GM23338 (cell line): ENCODE measurements at regions not wholly inside any gene's neighbourhood (a gene's known extent, or its start where the extent isn't known, plus 50 kb on each side); places are given as distances from the start of the nearest gene placed in this dataset.

Experiments
- ATAC-seq: fragments of 200-7000 bp; cut with Tn5 transposase; 3 replicates; pipeline ENCODE4 v1.9.1; 2020
- DNase-seq: peaks from one replicate; pipeline ENCODE4 v3.0.0-alpha.2; 2015; ENCODE audit warnings: low spot score
- H2AFZ ChIP-seq: fragments of 200-600 bp; sonication (generic); 2 replicates; pipeline ENCODE4 v1.8.0; 2016; ENCODE audit warnings: antibody characterized with exemption, mild to moderate bottlenecking, moderate library complexity
- H3F3A ChIP-seq: fragments of 200-600 bp; sonication (generic); replicated peaks from 2 replicates; pipeline ENCODE4 v1.8.0; 2017; ENCODE audit warnings: antibody characterized with exemption, mixed run types, low read depth
- H3K27ac ChIP-seq: fragments of 200-600 bp; sonication (generic); 2 replicates; pipeline ENCODE4 v1.6.1; 2016; ENCODE audit warnings: low read depth
- H3K27me3 ChIP-seq: fragments of 200-600 bp; sonication (generic); 2 replicates; pipeline ENCODE4 v1.8.0; 2016; ENCODE audit warnings: mild to moderate bottlenecking, mixed run types, moderate library complexity; ENCODE audit not compliant: insufficient read depth
- H3K36me3 ChIP-seq: fragments of 200-600 bp; sonication (generic); 2 replicates; pipeline ENCODE4 v1.8.0; 2016; ENCODE audit warnings: mild to moderate bottlenecking; ENCODE audit not compliant: insufficient read depth
- H3K4me1 ChIP-seq: fragments of 200-600 bp; sonication (generic); 2 replicates; pipeline ENCODE4 v1.8.0; 2016; ENCODE audit warnings: mild to moderate bottlenecking, moderate library complexity; ENCODE audit not compliant: insufficient read depth
- H3K4me2 ChIP-seq: fragments of 200-600 bp; sonication (generic); 2 replicates; pipeline ENCODE4 v1.7.1; 2017; ENCODE audit warnings: mixed run types
- H3K4me3 ChIP-seq: fragments of 200-600 bp; sonication (generic); 2 replicates; pipeline ENCODE4 v1.6.1; 2016; ENCODE audit warnings: mixed run types
- H3K79me2 ChIP-seq: fragments of 200-600 bp; sonication (generic); replicated peaks from 2 replicates; pipeline ENCODE4 v1.8.0; 2017; ENCODE audit warnings: mild to moderate bottlenecking; ENCODE audit not compliant: insufficient read depth
- H3K9me2 ChIP-seq: fragments of 200-600 bp; sonication (generic); 2 replicates; pipeline ENCODE4 v1.8.0; 2017; ENCODE audit not compliant: insufficient read depth
- H4K20me1 ChIP-seq: fragments of 200-600 bp; sonication (generic); replicated peaks from 2 replicates; pipeline ENCODE4 v1.8.0; 2017; ENCODE audit warnings: mild to moderate bottlenecking; ENCODE audit not compliant: insufficient read depth
- H3K27ac Mint-ChIP-seq: 2 replicates; pipeline ENCODE4 v1.8.0; 2020; ENCODE audit warnings: inconsistent platforms, mild to moderate bottlenecking, moderate library complexity, mixed read lengths
- H3K27me3 Mint-ChIP-seq: 3 replicates; pipeline ENCODE4 v1.8.0; 2022; ENCODE audit warnings: low read depth, mild to moderate bottlenecking, moderate library complexity, mixed read lengths, inconsistent platforms; ENCODE audit not compliant: insufficient read depth, poor library complexity
- H3K36me3 Mint-ChIP-seq: 3 replicates; pipeline ENCODE4 v1.8.0; 2021; ENCODE audit warnings: low read depth, mild to moderate bottlenecking, inconsistent platforms, moderate library complexity, mixed read lengths
- H3K4me1 Mint-ChIP-seq: 3 replicates; pipeline ENCODE4 v1.8.0; 2020; ENCODE audit warnings: mild to moderate bottlenecking, inconsistent platforms, mixed read lengths
- H3K4me3 Mint-ChIP-seq: 3 replicates; pipeline ENCODE4 v1.8.0; 2021; ENCODE audit warnings: moderate library complexity, mild to moderate bottlenecking, inconsistent platforms, mixed read lengths
- H3K9me3 Mint-ChIP-seq: 3 replicates; pipeline ENCODE4 v1.8.0; 2020; ENCODE audit warnings: moderate library complexity, mild to moderate bottlenecking, inconsistent platforms, mixed read lengths
- CREB1 ChIP-seq: fragments of 250-450 bp; sonication (Bioruptor Pico); IDR thresholded peaks from 2 replicates; pipeline ENCODE4 v1.5.0; 2020; ENCODE audit warnings: low read depth, mild to moderate bottlenecking, moderate library complexity
- CTCF ChIP-seq, 2 experiments: fragments of 200-600 bp in 1 of 2; sonication (generic) in 1 of 2; conservative IDR thresholded peaks; 2 replicates each; pipeline versions ENCODE4 v1.5.1 to v1.6.1; 2016 to 2017; ENCODE audit warnings: antibody characterized with exemption in 2 of 2, low read depth in 2 of 2, mild to moderate bottlenecking in 2 of 2, moderate library complexity in 1 of 2
- ETS1 ChIP-seq: IDR thresholded peaks from 2 replicates; pipeline ENCODE4 v1.6.1; 2016; ENCODE audit warnings: antibody characterized with exemption
- EZH2 ChIP-seq: fragments of 200-600 bp; sonication (generic); IDR thresholded peaks from one replicate; pipeline ENCODE4 v1.8.0; 2017; ENCODE audit warnings: antibody characterized with exemption, mild to moderate bottlenecking, low read depth; ENCODE audit not compliant: unreplicated experiment
- EZH2phosphoT487 ChIP-seq: fragments of 200-600 bp; sonication (generic); IDR thresholded peaks from one replicate; pipeline ENCODE4 v1.8.1; 2018; ENCODE audit warnings: antibody characterized with exemption; ENCODE audit not compliant: unreplicated experiment
- JUNB ChIP-seq: IDR thresholded peaks from one replicate; pipeline ENCODE4 v1.6.1; 2016; ENCODE audit warnings: antibody characterized with exemption; ENCODE audit not compliant: unreplicated experiment
- NANOG ChIP-seq: IDR thresholded peaks from 2 replicates; pipeline ENCODE4 v1.6.1; 2016; ENCODE audit warnings: antibody characterized with exemption, borderline replicate concordance
- POLR2AphosphoS5 ChIP-seq: IDR thresholded peaks from 2 replicates; pipeline ENCODE4 v1.6.1; 2016; ENCODE audit warnings: antibody characterized with exemption, low read depth
- STAT1 ChIP-seq: IDR thresholded peaks from one replicate; pipeline ENCODE4 v1.6.1; 2016; ENCODE audit warnings: antibody characterized with exemption; ENCODE audit not compliant: unreplicated experiment
- ZNF114 ChIP-seq: fragments of 250-450 bp; sonication (Bioruptor Pico); IDR thresholded peaks from 2 replicates; pipeline ENCODE4 v1.5.0; 2020; ENCODE audit warnings: mild to moderate bottlenecking, moderate library complexity
- ZNF331 ChIP-seq: fragments of 250-450 bp; sonication (Bioruptor Pico); IDR thresholded peaks from 2 replicates; pipeline ENCODE4 v1.5.0; 2020; ENCODE audit warnings: low read depth, mild to moderate bottlenecking, moderate library complexity
- ZNF462 ChIP-seq: fragments of 250-450 bp; sonication (Bioruptor Pico); IDR thresholded peaks from 2 replicates; pipeline ENCODE4 v1.5.0; 2020; ENCODE audit warnings: mild to moderate bottlenecking, moderate library complexity

- TF ChIP-seq CTCF (conservative IDR thresholded peaks at IDR 0.05; ENCODE audit: low read depth in 2 of 2) (no peak), ETS1 (no peak), ZNF331 (CRISPR knock-in tag) (no peak)
Observed at GRCh38 chrX:69365349-69365748, 138.8 kb upstream of the NALF2 start (continued).

- H3K79me2 ChIP-seq: no peaks in the 10 kb centered on the region
- H3K4me2 ChIP-seq: no peak overlapping the region
- H3K9me3 Mint-ChIP-seq: no peaks in the 10 kb centered on the region
- no peak overlapping the region for H3K27ac ChIP-seq
- no peaks in the 10 kb centered on the region for H3K36me3 ChIP-seq
- H3K36me3 Mint-ChIP-seq: no peaks in the 10 kb centered on the region
- no peaks in the 10 kb centered on the region for H3F3A ChIP-seq
- DNase-seq (no peak), ATAC-seq (no peak)
- H3K4me3 ChIP-seq: no peak overlapping the region
- no peaks in the 10 kb centered on the region for H3K27me3 ChIP-seq
- H3K4me1 Mint-ChIP-seq: no peaks in the 10 kb centered on the region
- H2AFZ ChIP-seq: no peak overlapping the region
- H4K20me1 ChIP-seq: no peaks in the 10 kb centered on the region
- H3K4me1 ChIP-seq: no peaks in the 10 kb centered on the region
- H3K27me3 Mint-ChIP-seq: no peaks in the 10 kb centered on the region
- no peak overlapping the region for H3K27ac Mint-ChIP-seq
- H3K9me2 ChIP-seq: no peaks in the 10 kb centered on the region
- no peak overlapping the region for H3K4me3 Mint-ChIP-seq
- TF ChIP-seq EZH2: no peak
- TF ChIP-seq NANOG: no peak
- TF ChIP-seq STAT1: no peak
- TF ChIP-seq POLR2AphosphoS5: no peak
- TF ChIP-seq ZNF331 (CRISPR knock-in tag): no peak
- no peak for TF ChIP-seq CREB1 (CRISPR knock-in tag)
- no peak for TF ChIP-seq ETS1
- no peak for TF ChIP-seq ZNF462 (CRISPR knock-in tag)
- no peak for TF ChIP-seq EZH2phosphoT487
- TF ChIP-seq JUNB: no peak
- TF ChIP-seq ZNF114 (CRISPR knock-in tag): no peak
Observed at GRCh38 chrX:69362856-69363255, 141.3 kb upstream of the NALF2 start.
